Activated T-cell treated with anti-CD3 and anti-CD28 coated beads, Interleukin-2, amount 50 U/mL, for 48 hours (primary cell): ENCODE measurements at regions not wholly inside any gene's neighbourhood (a gene's known extent, or its start where the extent isn't known, plus 50 kb on each side); places are given as distances from the start of the nearest gene placed in this dataset.
"Not testable (repeated sequence)": the region's sequence is repeated elsewhere in the genome, so short reads cannot be mapped to it uniquely, and the experiment has no call there.

Experiments
- DNase-seq, 2 experiments: peaks; one replicate each; pipeline ENCODE4 v3.0.0-alpha.2; 2020

GRCh38 chr14:50020799-50021198 is 95.6 kb downstream of the VCPKMT start:
- no peak for DNase-seq

- DNase-seq, result no peak
These were observed 94.9 kb downstream of the VCPKMT start for GRCh38 chr14:50021261-50022031.

- no peak for DNase-seq
These were observed 93.7 kb downstream of the VCPKMT start for GRCh38 chr14:50022661-50023060.

- DNase-seq, result no peak
These were observed 92.5 kb downstream of the VCPKMT start for GRCh38 chr14:50023671-50024490.

- no peak for DNase-seq
These were observed 91.3 kb downstream of the VCPKMT start for GRCh38 chr14:50025073-50025472.

- peak in 1 of 2 experiments; percentile 37 for DNase-seq
These were observed 90.6 kb downstream of the VCPKMT start for GRCh38 chr14:50025776-50026175.

- no peak for DNase-seq
These were observed 90.0 kb downstream of the VCPKMT start for GRCh38 chr14:50026396-50026795.

- DNase-seq, result no peak
These were observed 88.6 kb downstream of the VCPKMT start for GRCh38 chr14:50027816-50028215.

- DNase-seq, result no peak
These were observed 87.9 kb downstream of the VCPKMT start for GRCh38 chr14:50028458-50028857.

- DNase-seq, result no peak
These were observed 86.3 kb downstream of the VCPKMT start for GRCh38 chr14:50030036-50030435.

GRCh38 chr14:50030911-50031310 is 85.5 kb downstream of the VCPKMT start:
- DNase-seq, result not testable (repeated sequence)

GRCh38 chr14:50031602-50032313 is 84.6 kb downstream of the VCPKMT start:
- no peak for DNase-seq

GRCh38 chr14:50032462-50033167 is 83.8 kb downstream of the VCPKMT start:
- not testable (repeated sequence) for DNase-seq

GRCh38 chr14:50035214-50035613 is 81.2 kb downstream of the VCPKMT start:
- DNase-seq, result no peak

- no peak for DNase-seq
These were observed 80.2 kb downstream of the VCPKMT start for GRCh38 chr14:50036211-50036610.

GRCh38 chr14:50036637-50037036 is 79.7 kb downstream of the VCPKMT start:
- no peak for DNase-seq

- no peak for DNase-seq
These were observed 79.1 kb downstream of the VCPKMT start for GRCh38 chr14:50037240-50037639.

GRCh38 chr14:50037852-50038251 is 78.5 kb downstream of the VCPKMT start:
- DNase-seq, result peak in 1 of 2 experiments; percentile 53

GRCh38 chr14:50038398-50039119 is 77.8 kb downstream of the VCPKMT start:
- peak; percentile 84 to 85 for DNase-seq

GRCh38 chr14:50039120-50039517 is 77.3 kb downstream of the VCPKMT start:
- DNase-seq, result no peak

- DNase-seq, result peak; percentile 54
These were observed 76.5 kb downstream of the VCPKMT start for GRCh38 chr14:50039734-50040400.
